SH-SY5Y (cell line): ENCODE measurements at regions not wholly inside any gene's neighbourhood (a gene's known extent, or its start where the extent isn't known, plus 50 kb on each side); places are given as distances from the start of the nearest gene placed in this dataset.

Experiments used
- GATA2 ChIP-seq: IDR thresholded peaks from 2 replicates; pipeline ENCODE4 v1.6.1; 2011; ENCODE audit warnings: mild to moderate bottlenecking, low read depth, low read length
- GATA3 ChIP-seq: IDR thresholded peaks from 2 replicates; pipeline ENCODE4 v1.6.1; 2011; ENCODE audit warnings: low read depth, mild to moderate bottlenecking, low read length, moderate library complexity

GRCh38 chr10:60627778-60628748, 150.2 kb upstream of the CDK1 start:
- TF ChIP-seq GATA2 (no peak), GATA3 (no peak)
